HG03108 (cell line): ENCODE measurements at regions not wholly inside any gene's neighbourhood (a gene's known extent, or its start where the extent isn't known, plus 50 kb on each side); places are given as distances from the start of the nearest gene placed in this dataset.
"Not testable (repeated sequence)": the region's sequence is repeated elsewhere in the genome, so short reads cannot be mapped to it uniquely, and the experiment has no call there.

Experiments
- ATAC-seq: cut with Tn5 transposase; IDR thresholded peaks from one replicate; pipeline ENCODE4 v1.9.1; 2021; ENCODE audit warnings: moderate library complexity; ENCODE audit not compliant: unreplicated experiment

- no peak for ATAC-seq
These were observed 57.2 kb upstream of the SEC14L1 start for GRCh38 chr17:77083531-77083930.

DNA sequence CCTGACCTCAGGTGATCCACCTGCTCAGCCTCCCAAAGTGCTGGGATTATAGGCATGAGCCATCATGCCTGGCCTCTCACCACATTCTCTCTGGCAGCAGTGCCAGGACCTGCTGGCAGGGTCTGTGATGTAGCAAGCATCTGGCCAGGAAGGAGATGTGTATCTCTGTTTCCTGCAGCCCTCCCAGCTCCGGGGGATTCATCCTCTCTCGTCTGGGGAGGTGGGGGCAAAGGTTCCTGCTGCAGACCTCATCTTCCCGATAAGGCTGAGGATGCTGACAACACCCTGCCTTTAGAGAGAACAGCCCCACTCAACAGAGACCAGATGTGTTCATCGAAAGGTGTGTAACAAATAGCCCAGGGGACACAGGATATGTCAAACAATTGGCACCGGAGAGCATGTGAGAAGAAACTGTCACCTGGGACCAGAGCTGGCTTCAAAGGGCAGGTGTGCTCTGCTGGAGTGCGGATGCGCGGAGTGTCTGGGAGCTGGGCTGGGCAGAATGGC is 54.8 kb upstream of the SEC14L1 start:
- ATAC-seq = no peak

DNA sequence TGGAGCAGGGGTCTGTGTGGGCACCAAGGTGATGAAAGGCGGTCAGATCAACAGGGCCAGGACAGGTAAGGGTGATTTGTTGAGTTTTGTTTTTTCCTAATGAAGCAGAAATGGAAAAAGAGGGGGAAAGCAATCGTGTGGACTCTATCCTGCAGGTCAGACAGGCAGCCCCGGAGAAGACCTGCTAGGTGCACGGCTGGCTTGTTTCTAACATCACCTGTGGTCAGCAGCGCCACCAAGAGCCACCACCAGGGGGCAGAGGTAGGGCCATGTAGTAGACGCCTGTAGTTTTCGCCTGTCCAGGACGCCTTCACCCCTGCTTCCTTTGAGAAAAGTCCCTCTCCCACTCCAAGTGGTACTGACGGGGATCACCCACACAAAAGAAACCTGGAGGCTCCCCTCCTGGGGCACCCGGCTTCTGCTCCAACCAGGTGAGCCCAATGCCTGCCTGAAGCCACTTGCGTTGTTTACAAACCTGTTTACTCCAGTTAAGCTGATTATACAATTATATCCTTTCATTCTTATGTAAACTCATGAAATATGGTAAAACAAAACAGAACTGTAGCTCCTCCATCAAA is 54.2 kb upstream of the SEC14L1 start:
- ATAC-seq = no peak

GRCh38 chr17:77087650-77088454 is 52.9 kb upstream of the SEC14L1 start:
- ATAC-seq = no peak

DNA sequence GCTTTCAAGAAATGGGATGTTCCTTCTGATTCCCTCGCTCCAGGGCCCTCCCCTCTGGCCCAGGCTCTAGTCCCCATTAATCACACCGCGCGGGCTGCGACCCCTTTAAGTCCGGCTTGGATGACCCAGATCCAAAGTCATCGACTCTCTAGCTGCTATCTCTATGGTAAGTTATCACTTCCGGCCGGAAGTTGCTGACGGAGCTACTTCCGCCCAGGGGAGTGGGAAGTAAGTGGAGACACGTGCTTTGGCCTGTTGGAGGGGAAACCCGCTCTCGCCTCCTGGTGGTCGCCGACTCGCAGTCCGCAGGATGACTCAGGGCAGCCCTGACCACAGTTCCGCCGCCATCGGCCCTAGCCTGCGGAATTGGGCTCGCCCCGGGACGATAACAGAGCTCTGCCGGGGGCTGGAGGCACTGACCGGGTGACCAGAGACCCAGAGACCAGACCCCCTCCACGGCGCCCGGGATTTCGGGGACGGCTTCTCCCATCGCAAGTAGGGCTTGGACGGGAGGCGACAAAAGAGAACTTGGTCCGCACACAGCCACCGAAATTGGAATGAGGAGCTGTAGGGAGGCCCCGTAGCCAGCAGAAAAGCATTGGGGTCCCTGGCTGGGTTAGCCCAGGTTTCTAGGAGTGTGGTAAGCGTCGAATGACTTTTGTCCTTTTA is 52.2 kb upstream of the SEC14L1 start:
- peak; percentile 74 for ATAC-seq

DNA sequence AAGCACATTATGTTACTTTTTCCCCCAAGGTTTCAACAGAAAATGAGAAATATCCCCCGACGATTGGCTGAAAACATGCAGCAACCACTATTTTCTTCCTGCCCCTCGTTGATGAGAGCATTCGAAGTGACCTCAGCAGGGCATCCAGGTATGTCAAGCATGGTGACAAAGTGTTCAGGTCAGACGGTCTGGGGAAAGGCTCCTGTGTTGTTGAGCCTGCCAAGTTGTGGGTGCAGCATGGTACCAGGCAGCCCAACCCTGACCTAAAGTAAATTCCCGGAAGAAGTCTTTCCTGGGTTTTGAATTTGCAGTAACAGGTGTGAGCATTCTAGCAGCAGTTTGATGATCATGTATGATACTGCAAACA is 51.7 kb upstream of the SEC14L1 start:
- ATAC-seq = no peak

- ATAC-seq = not testable (repeated sequence)
These were observed 50.8 kb upstream of the SEC14L1 start for GRCh38 chr17:77089949-77090348.

DNA sequence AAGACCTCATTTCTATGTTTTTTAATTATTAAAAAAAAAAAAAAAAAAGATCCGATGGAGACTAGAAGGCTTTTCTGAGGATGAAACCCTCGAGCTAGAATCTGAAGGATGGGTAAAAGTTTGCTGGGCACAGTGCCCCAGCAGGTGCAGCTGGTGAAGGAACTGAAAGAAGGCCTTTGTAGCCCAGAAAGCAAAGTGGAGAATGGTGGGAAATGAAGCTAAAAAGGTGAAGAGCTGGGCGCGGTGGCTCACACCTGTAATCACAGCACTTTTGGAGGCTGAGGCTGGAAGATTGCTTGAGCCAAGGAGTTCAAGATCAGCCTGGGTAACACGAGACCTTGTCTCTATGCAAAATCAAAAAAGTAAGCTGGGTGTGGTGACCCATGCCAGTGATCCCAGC is 50.3 kb upstream of the SEC14L1 start:
- ATAC-seq = no peak
